ENCODE measurements at regions not wholly inside any gene's neighbourhood (a gene's known extent, or its start where the extent isn't known, plus 50 kb on each side); places are given as distances from the start of the nearest gene placed in this dataset.
A peak's percentile ranks its signal among the peaks of the same experiment; 100 is the strongest.

DNA sequence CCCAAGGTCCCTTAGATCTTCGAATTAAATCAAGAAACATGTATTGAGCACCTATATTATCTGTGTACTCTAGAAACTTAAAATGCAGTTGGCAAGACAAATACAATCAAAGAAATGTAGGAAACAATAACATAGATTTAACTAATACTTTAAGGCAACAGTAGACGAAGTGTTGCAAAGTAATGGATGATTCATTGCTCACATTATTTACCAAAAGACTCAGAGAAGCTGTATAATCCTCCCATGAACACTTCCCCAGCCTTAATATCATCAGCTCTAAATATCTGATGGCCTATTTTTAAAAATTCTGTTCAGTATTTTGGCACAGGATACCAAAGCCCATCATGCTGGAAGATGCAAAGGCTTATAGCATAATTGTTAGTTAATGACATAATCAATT is 272.1 kb upstream of the TTC14 start:
- no peak for TF ChIP-seq FOXM1 (IDR thresholded peaks at IDR 0.05; ENCODE audit: low read depth)
- Histone ChIP-seq H3K36me3 (replicated peaks in 1 of 2; ENCODE audit: control insufficient read depth in 1 of 2, insufficient read depth in 2 of 2, low read length in 1 of 2) (no peaks in the 10 kb centered on the region), H3K4me2 (no peak overlapping the region), H4K20me1 (ENCODE audit: insufficient read depth) (no peaks in the 10 kb centered on the region), H2AFZ (ENCODE audit: low read depth) (no peak overlapping the region), H3K9me2 (no peaks in the 10 kb centered on the region), H3K4me1 (ENCODE audit: control insufficient read depth in 1 of 2, insufficient read depth in 2 of 2, low read depth in 1 of 2, low read length in 1 of 2) (no peaks in the 10 kb centered on the region), H3F3A (replicated peaks; ENCODE audit: insufficient read depth) (no peaks in the 10 kb centered on the region), H3K4me3 (ENCODE audit: low read depth in 2 of 2, low read length in 1 of 2) (no peak overlapping the region), H3K9ac (no peak overlapping the region), H3K27ac (ENCODE audit: low read depth in 2 of 2, low read length in 1 of 2) (no peak overlapping the region), H3K27me3 (ENCODE audit: insufficient read depth) (no peaks in the 10 kb centered on the region), H3K9me3 (no peaks in the 10 kb centered on the region), H3K79me2 (ENCODE audit: insufficient read depth) (no peaks in the 10 kb centered on the region)
- POLR2A ChIA-PET: no interaction called here
- DNase-seq: no peak
- WGBS (ENCODE audit: low lambda C conversion rate): 35% methylated on average over 2 of the region's 2 CpGs
- CTCF ChIA-PET: no interaction called here

DNA sequence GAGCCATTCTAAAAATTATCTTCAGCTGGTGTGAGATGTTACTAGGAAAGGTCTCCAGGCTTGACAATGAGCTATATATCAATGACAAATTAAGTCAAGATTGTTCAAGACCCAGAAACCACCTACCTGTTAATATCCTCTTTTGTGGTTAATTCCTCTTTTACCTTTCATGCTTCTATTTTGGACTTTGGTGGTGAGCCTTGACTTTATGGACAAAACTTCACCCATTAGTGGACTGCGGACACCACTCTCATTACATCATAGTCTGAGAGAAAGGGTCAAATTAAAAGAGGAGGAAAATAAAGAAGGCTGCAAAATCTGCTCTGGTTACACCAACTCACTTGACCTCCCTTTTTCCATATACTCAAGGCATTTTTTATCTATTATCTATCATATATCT is 271.5 kb upstream of the TTC14 start:
- DNase-seq: no peak
- WGBS (ENCODE audit: low lambda C conversion rate): 95% methylated on average over 1 of the region's 1 CpG
- Histone ChIP-seq H4K20me1 (ENCODE audit: insufficient read depth) (no peaks in the 10 kb centered on the region), H3K27ac (ENCODE audit: low read depth in 2 of 2, low read length in 1 of 2) (no peak overlapping the region), H3F3A (replicated peaks; ENCODE audit: insufficient read depth) (no peaks in the 10 kb centered on the region), H3K4me3 (ENCODE audit: low read depth in 2 of 2, low read length in 1 of 2) (no peak overlapping the region), H2AFZ (ENCODE audit: low read depth) (no peak overlapping the region), H3K4me1 (ENCODE audit: control insufficient read depth in 1 of 2, insufficient read depth in 2 of 2, low read depth in 1 of 2, low read length in 1 of 2) (no peaks in the 10 kb centered on the region), H3K9ac (no peak overlapping the region), H3K9me3 (no peaks in the 10 kb centered on the region), H3K9me2 (no peaks in the 10 kb centered on the region), H3K4me2 (no peak overlapping the region), H3K27me3 (ENCODE audit: insufficient read depth) (no peaks in the 10 kb centered on the region), H3K79me2 (ENCODE audit: insufficient read depth) (no peaks in the 10 kb centered on the region), H3K36me3 (replicated peaks in 1 of 2; ENCODE audit: control insufficient read depth in 1 of 2, insufficient read depth in 2 of 2, low read length in 1 of 2) (no peaks in the 10 kb centered on the region)
- ChIA-PET CTCF (no interaction called here), POLR2A (no interaction called here)
- no peak for TF ChIP-seq RXRA (IDR thresholded peaks at IDR 0.05; ENCODE audit: borderline replicate concordance, low read depth)
- no peak for TF ChIP-seq GATA2 (CRISPR knock-in tag; IDR thresholded peaks at IDR 0.05)

DNA sequence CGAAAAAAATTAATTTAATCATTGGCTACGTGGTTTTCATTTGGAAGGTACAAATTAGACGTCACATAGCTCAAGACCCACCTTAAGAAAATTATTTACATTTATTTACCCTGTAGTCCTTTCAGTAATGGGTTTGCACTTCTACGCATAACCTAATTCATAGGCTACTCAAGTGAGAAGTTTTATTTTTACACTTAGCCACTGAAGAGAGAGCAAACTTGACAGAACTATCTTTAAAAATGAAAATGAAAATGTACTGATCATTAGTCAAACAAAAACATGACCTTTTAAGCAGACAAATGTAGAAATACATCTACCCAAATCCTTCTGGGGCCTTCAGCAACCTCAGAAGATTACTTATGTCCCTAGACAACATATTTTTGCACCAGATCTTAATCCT is 269.4 kb upstream of the TTC14 start:
- no peaks in the 10 kb centered on the region for H3K79me2 ChIP-seq (ENCODE audit: insufficient read depth)
- no peak overlapping the region for H3K4me2 ChIP-seq
- H2AFZ ChIP-seq (ENCODE audit: low read depth): peak overlapping the region; percentile 14; the same call in 1 of the 2 replicates
- 41% methylated on average over 4 of the region's 4 CpGs for WGBS (ENCODE audit: low lambda C conversion rate)
- no peaks in the 10 kb centered on the region for H3K4me1 ChIP-seq (ENCODE audit: control insufficient read depth in 1 of 2, insufficient read depth in 2 of 2, low read depth in 1 of 2, low read length in 1 of 2)
- H3K36me3 ChIP-seq (replicated peaks in 1 of 2; ENCODE audit: control insufficient read depth in 1 of 2, insufficient read depth in 2 of 2, low read length in 1 of 2): no peaks in the 10 kb centered on the region
- POLR2A ChIA-PET: no interaction called here
- no peak overlapping the region for H3K4me3 ChIP-seq (ENCODE audit: low read depth in 2 of 2, low read length in 1 of 2)
- H4K20me1 ChIP-seq (ENCODE audit: insufficient read depth): no peaks in the 10 kb centered on the region
- no peaks in the 10 kb centered on the region for H3K27me3 ChIP-seq (ENCODE audit: insufficient read depth)
- H3K9me3 ChIP-seq: no peaks in the 10 kb centered on the region
- H3K27ac ChIP-seq (ENCODE audit: low read depth in 2 of 2, low read length in 1 of 2): no peak overlapping the region
- no peak for DNase-seq
- CTCF ChIA-PET: no interaction called here
- no peaks in the 10 kb centered on the region for H3K9me2 ChIP-seq
- no peak overlapping the region for H3K9ac ChIP-seq
- no peaks in the 10 kb centered on the region for H3F3A ChIP-seq (replicated peaks; ENCODE audit: insufficient read depth)
- TF ChIP-seq FOSL2 (IDR thresholded peaks at IDR 0.05; ENCODE audit: borderline replicate concordance, low read depth) (no peak), EP300 (IDR thresholded peaks at IDR 0.05; ENCODE audit: borderline replicate concordance in 1 of 2, low read depth in 1 of 2, low read length in 1 of 2) (no peak), YY1 (IDR thresholded peaks at IDR 0.05; ENCODE audit: low read depth) (no peak), MEF2A (IDR thresholded peaks at IDR 0.05; ENCODE audit: borderline replicate concordance, low read depth) (no peak), ELF1 (IDR thresholded peaks at IDR 0.05) (no peak), TCF12 (IDR thresholded peaks at IDR 0.05) (no peak), RCOR1 (IDR thresholded peaks at IDR 0.05; ENCODE audit: low read length) (no peak), CHD2 (IDR thresholded peaks at IDR 0.05; ENCODE audit: low read length, partially characterized antibody) (no peak)
- TF ChIP-seq, protein P1, sequence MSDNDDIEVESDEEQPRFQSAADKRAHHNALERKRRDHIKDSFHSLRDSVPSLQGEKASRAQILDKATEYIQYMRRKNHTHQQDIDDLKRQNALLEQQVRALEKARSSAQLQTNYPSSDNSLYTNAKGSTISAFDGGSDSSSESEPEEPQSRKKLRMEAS (IDR thresholded peaks at IDR 0.05; ENCODE audit: low read depth): no peak
- TF ChIP-seq, protein P2, sequence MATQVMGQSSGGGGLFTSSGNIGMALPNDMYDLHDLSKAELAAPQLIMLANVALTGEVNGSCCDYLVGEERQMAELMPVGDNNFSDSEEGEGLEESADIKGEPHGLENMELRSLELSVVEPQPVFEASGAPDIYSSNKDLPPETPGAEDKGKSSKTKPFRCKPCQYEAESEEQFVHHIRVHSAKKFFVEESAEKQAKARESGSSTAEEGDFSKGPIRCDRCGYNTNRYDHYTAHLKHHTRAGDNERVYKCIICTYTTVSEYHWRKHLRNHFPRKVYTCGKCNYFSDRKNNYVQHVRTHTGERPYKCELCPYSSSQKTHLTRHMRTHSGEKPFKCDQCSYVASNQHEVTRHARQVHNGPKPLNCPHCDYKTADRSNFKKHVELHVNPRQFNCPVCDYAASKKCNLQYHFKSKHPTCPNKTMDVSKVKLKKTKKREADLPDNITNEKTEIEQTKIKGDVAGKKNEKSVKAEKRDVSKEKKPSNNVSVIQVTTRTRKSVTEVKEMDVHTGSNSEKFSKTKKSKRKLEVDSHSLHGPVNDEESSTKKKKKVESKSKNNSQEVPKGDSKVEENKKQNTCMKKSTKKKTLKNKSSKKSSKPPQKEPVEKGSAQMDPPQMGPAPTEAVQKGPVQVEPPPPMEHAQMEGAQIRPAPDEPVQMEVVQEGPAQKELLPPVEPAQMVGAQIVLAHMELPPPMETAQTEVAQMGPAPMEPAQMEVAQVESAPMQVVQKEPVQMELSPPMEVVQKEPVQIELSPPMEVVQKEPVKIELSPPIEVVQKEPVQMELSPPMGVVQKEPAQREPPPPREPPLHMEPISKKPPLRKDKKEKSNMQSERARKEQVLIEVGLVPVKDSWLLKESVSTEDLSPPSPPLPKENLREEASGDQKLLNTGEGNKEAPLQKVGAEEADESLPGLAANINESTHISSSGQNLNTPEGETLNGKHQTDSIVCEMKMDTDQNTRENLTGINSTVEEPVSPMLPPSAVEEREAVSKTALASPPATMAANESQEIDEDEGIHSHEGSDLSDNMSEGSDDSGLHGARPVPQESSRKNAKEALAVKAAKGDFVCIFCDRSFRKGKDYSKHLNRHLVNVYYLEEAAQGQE (IDR thresholded peaks at IDR 0.05; ENCODE audit: low read depth, low read length): no peak
- TF ChIP-seq, protein P3, sequence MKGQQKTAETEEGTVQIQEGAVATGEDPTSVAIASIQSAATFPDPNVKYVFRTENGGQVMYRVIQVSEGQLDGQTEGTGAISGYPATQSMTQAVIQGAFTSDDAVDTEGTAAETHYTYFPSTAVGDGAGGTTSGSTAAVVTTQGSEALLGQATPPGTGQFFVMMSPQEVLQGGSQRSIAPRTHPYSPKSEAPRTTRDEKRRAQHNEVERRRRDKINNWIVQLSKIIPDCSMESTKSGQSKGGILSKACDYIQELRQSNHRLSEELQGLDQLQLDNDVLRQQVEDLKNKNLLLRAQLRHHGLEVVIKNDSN (IDR thresholded peaks at IDR 0.05; ENCODE audit: borderline replicate concordance, low read depth): no peak
- TF ChIP-seq, protein P4, sequence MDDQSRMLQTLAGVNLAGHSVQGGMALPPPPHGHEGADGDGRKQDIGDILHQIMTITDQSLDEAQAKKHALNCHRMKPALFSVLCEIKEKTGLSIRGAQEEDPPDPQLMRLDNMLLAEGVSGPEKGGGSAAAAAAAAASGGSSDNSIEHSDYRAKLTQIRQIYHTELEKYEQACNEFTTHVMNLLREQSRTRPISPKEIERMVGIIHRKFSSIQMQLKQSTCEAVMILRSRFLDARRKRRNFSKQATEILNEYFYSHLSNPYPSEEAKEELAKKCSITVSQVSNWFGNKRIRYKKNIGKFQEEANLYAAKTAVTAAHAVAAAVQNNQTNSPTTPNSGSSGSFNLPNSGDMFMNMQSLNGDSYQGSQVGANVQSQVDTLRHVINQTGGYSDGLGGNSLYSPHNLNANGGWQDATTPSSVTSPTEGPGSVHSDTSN (IDR thresholded peaks at IDR 0.05): no peak
- TF ChIP-seq, protein P5, sequence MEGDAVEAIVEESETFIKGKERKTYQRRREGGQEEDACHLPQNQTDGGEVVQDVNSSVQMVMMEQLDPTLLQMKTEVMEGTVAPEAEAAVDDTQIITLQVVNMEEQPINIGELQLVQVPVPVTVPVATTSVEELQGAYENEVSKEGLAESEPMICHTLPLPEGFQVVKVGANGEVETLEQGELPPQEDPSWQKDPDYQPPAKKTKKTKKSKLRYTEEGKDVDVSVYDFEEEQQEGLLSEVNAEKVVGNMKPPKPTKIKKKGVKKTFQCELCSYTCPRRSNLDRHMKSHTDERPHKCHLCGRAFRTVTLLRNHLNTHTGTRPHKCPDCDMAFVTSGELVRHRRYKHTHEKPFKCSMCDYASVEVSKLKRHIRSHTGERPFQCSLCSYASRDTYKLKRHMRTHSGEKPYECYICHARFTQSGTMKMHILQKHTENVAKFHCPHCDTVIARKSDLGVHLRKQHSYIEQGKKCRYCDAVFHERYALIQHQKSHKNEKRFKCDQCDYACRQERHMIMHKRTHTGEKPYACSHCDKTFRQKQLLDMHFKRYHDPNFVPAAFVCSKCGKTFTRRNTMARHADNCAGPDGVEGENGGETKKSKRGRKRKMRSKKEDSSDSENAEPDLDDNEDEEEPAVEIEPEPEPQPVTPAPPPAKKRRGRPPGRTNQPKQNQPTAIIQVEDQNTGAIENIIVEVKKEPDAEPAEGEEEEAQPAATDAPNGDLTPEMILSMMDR (IDR thresholded peaks at IDR 0.05): no peak

Data from SK-N-SH (cell line).